OCI-LY1 (cell line): ENCODE measurements at regions not wholly inside any gene's neighbourhood (a gene's known extent, or its start where the extent isn't known, plus 50 kb on each side); places are given as distances from the start of the nearest gene placed in this dataset.

Source experiments
- H2AFZ ChIP-seq: fragments of 200-600 bp; sonication (generic), shearing (Covaris generic); 2 replicates; pipeline ENCODE4 v1.6.0; 2014; ENCODE audit warnings: antibody characterized with exemption, mild to moderate bottlenecking, low read length
- H3F3A ChIP-seq: fragments of 200-600 bp; sonication (generic), shearing (Covaris generic); 2 replicates; pipeline ENCODE4 v1.6.0; 2014; ENCODE audit warnings: mild to moderate bottlenecking, antibody characterized with exemption, low read length, moderate library complexity; ENCODE audit not compliant: insufficient read depth
- H3K27ac ChIP-seq: fragments of 200-600 bp; sonication (generic); 2 replicates; pipeline ENCODE4 v1.5.1; 2014; ENCODE audit warnings: low read length, mixed run types, mild to moderate bottlenecking, low read depth; ENCODE audit not compliant: poor library complexity, severe bottlenecking
- H3K27me3 ChIP-seq: fragments of 200-600 bp; sonication (generic); 2 replicates; pipeline ENCODE4 v1.6.0; 2014; ENCODE audit warnings: antibody characterized with exemption, mild to moderate bottlenecking, low read length, moderate library complexity; ENCODE audit not compliant: insufficient read depth
- H3K36me3 ChIP-seq: fragments of 200-600 bp; sonication (generic); 2 replicates; pipeline ENCODE4 v1.6.1; 2014; ENCODE audit warnings: mild to moderate bottlenecking, antibody characterized with exemption, low read length, moderate library complexity, mixed read lengths; ENCODE audit not compliant: insufficient read depth
- H3K4me1 ChIP-seq: fragments of 200-600 bp; sonication (generic); 2 replicates; pipeline ENCODE4 v1.5.1; 2014; ENCODE audit warnings: mild to moderate bottlenecking, low read length, moderate library complexity; ENCODE audit not compliant: insufficient read depth, severe bottlenecking
- H3K4me2 ChIP-seq: fragments of 200-600 bp; sonication (generic), shearing (Covaris generic); 2 replicates; pipeline ENCODE4 v1.6.1; 2014; ENCODE audit warnings: low read length
- H3K4me3 ChIP-seq: fragments of 200-600 bp; sonication (generic); 2 replicates; pipeline ENCODE4 v1.5.1; 2014; ENCODE audit warnings: low read length, low read depth, mild to moderate bottlenecking, mixed read lengths; ENCODE audit not compliant: poor library complexity, severe bottlenecking
- H3K79me2 ChIP-seq: fragments of 200-600 bp; shearing (Covaris generic); 2 replicates; pipeline ENCODE4 v1.6.1; 2016; ENCODE audit warnings: mixed run types, low read length, mixed read lengths; ENCODE audit not compliant: insufficient read depth
- H3K9ac ChIP-seq: fragments of 200-600 bp; sonication (generic), shearing (Covaris generic); 2 replicates; pipeline ENCODE4 v1.6.1; 2014; ENCODE audit warnings: mild to moderate bottlenecking, low read length, mixed read lengths
- H3K9me2 ChIP-seq: fragments of 200-600 bp; sonication (generic), shearing (Covaris generic); 2 replicates; pipeline ENCODE4 v1.6.1; 2014; ENCODE audit warnings: low read depth, mild to moderate bottlenecking, low read length, mixed read lengths
- H3K9me3 ChIP-seq: fragments of 200-600 bp; shearing (Covaris generic); 2 replicates; pipeline ENCODE4 v1.6.1; 2014; ENCODE audit warnings: low read length, mixed read lengths
- H4K20me1 ChIP-seq: fragments of 200-600 bp; sonication (generic), shearing (Covaris generic); 2 replicates; pipeline ENCODE4 v1.6.0; 2016; ENCODE audit warnings: mild to moderate bottlenecking, low read length; ENCODE audit not compliant: insufficient read depth
- EZH2 ChIP-seq: fragments of 200-600 bp; sonication (generic), shearing (Covaris generic); IDR thresholded peaks from 2 replicates; pipeline ENCODE4 v1.8.0; 2017; ENCODE audit warnings: borderline replicate concordance, mixed run types, mild to moderate bottlenecking, antibody characterized with exemption, low read length, moderate library complexity, mixed read lengths
- TF ChIP-seq, protein P1 (sequence below): fragments of 200-600 bp; sonication (generic), shearing (Covaris generic); IDR thresholded peaks from 2 replicates; pipeline ENCODE4 v1.5.1; 2017; ENCODE audit warnings: mild to moderate bottlenecking, antibody characterized with exemption, low read length, moderate library complexity, mixed read lengths

GRCh38 chr19:31539386-31539785 lies 190.2 kb upstream of the TSHZ3 start:
- Histone ChIP-seq H2AFZ (no peak overlapping the region), H3K9me3 (no peaks in the 10 kb centered on the region), H3K9me2 (no peaks in the 10 kb centered on the region), H3F3A (no peaks in the 10 kb centered on the region), H3K27ac (no peak overlapping the region), H3K4me3 (no peak overlapping the region), H3K27me3 (no peaks in the 10 kb centered on the region), H3K4me1 (no peaks in the 10 kb centered on the region), H3K36me3 (no peaks in the 10 kb centered on the region), H3K9ac (no peak overlapping the region), H4K20me1 (no peaks in the 10 kb centered on the region), H3K79me2 (no peaks in the 10 kb centered on the region), H3K4me2 (no peak overlapping the region)
- TF ChIP-seq, protein P1, sequence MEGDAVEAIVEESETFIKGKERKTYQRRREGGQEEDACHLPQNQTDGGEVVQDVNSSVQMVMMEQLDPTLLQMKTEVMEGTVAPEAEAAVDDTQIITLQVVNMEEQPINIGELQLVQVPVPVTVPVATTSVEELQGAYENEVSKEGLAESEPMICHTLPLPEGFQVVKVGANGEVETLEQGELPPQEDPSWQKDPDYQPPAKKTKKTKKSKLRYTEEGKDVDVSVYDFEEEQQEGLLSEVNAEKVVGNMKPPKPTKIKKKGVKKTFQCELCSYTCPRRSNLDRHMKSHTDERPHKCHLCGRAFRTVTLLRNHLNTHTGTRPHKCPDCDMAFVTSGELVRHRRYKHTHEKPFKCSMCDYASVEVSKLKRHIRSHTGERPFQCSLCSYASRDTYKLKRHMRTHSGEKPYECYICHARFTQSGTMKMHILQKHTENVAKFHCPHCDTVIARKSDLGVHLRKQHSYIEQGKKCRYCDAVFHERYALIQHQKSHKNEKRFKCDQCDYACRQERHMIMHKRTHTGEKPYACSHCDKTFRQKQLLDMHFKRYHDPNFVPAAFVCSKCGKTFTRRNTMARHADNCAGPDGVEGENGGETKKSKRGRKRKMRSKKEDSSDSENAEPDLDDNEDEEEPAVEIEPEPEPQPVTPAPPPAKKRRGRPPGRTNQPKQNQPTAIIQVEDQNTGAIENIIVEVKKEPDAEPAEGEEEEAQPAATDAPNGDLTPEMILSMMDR, result no peak
- TF ChIP-seq EZH2, result no peak

- Histone ChIP-seq H3K27ac (no peak overlapping the region), H3K79me2 (no peaks in the 10 kb centered on the region), H3K4me2 (no peak overlapping the region), H3K27me3 (no peaks in the 10 kb centered on the region), H3K9me2 (no peaks in the 10 kb centered on the region), H3F3A (no peaks in the 10 kb centered on the region), H3K4me3 (no peak overlapping the region), H2AFZ (no peak overlapping the region), H3K9me3 (no peaks in the 10 kb centered on the region), H4K20me1 (no peaks in the 10 kb centered on the region), H3K4me1 (no peaks in the 10 kb centered on the region), H3K9ac (no peak overlapping the region), H3K36me3 (no peaks in the 10 kb centered on the region)
- TF ChIP-seq, protein P1, result no peak
- TF ChIP-seq EZH2, result no peak
Measured at GRCh38 chr19:31541396-31541795, 192.2 kb upstream of the TSHZ3 start.

DNA sequence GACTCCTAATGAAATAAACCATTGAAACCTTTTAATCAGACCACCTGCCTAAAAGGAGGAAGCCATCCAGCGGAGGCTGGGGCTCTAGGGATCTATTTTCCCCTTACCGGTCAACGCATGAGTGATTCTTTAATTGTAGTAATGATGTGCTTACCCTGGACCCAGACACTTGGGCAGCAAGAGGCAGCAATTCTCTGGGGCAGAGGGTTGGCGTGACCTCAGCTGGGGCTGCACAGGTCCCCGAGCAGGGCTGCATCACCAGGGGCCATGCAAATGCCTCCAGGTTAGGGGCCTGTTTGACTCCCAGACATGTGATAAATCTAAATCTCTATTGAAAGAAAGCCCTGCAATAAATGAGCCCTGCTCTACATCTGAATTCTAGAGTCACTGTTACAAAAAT lies 194.2 kb upstream of the TSHZ3 start:
- no peaks in the 10 kb centered on the region for H3K4me1 ChIP-seq
- H2AFZ ChIP-seq, result no peak overlapping the region
- H3K9me2 ChIP-seq, result no peaks in the 10 kb centered on the region
- no peak overlapping the region for H3K27ac ChIP-seq
- no peaks in the 10 kb centered on the region for H4K20me1 ChIP-seq
- no peaks in the 10 kb centered on the region for H3K79me2 ChIP-seq
- no peaks in the 10 kb centered on the region for H3K27me3 ChIP-seq
- TF ChIP-seq EZH2, result no peak
- TF ChIP-seq, protein P1, result no peak
- H3F3A ChIP-seq, result no peaks in the 10 kb centered on the region
- H3K4me3 ChIP-seq, result no peak overlapping the region
- H3K9ac ChIP-seq, result no peak overlapping the region
- no peaks in the 10 kb centered on the region for H3K36me3 ChIP-seq
- no peaks in the 10 kb centered on the region for H3K9me3 ChIP-seq
- no peak overlapping the region for H3K4me2 ChIP-seq
